Suprapubic skin (tissue), 3 donors: ENCODE measurements at regions not wholly inside any gene's neighbourhood (a gene's known extent, or its start where the extent isn't known, plus 50 kb on each side); places are given as distances from the start of the nearest gene placed in this dataset.

Experiments
- EP300 ChIP-seq: sonication (generic); formaldehyde crosslinking; IDR thresholded peaks from one replicate; pipeline ENCODE4 v1.6.1; 2017; ENCODE audit warnings: antibody characterized with exemption
- POLR2A ChIP-seq, 2 donors: fragments of 450-650 bp; IDR thresholded peaks; one replicate each; pipeline ENCODE4 v1.6.1; 2017; ENCODE audit warnings: antibody characterized with exemption in 2 of 2, mild to moderate bottlenecking in 2 of 2, moderate library complexity in 2 of 2
- TF ChIP-seq, protein P1 (sequence below), 2 donors: fragments of 200-600 bp in 1 of 2; fragments of 450-650 bp in 1 of 2; sonication (generic) in 1 of 2; IDR thresholded peaks; one replicate each; pipeline ENCODE4 v1.5.1; 2016 to 2019; ENCODE audit warnings: antibody characterized with exemption in 2 of 2, mild to moderate bottlenecking in 1 of 2, moderate library complexity in 1 of 2

DNA sequence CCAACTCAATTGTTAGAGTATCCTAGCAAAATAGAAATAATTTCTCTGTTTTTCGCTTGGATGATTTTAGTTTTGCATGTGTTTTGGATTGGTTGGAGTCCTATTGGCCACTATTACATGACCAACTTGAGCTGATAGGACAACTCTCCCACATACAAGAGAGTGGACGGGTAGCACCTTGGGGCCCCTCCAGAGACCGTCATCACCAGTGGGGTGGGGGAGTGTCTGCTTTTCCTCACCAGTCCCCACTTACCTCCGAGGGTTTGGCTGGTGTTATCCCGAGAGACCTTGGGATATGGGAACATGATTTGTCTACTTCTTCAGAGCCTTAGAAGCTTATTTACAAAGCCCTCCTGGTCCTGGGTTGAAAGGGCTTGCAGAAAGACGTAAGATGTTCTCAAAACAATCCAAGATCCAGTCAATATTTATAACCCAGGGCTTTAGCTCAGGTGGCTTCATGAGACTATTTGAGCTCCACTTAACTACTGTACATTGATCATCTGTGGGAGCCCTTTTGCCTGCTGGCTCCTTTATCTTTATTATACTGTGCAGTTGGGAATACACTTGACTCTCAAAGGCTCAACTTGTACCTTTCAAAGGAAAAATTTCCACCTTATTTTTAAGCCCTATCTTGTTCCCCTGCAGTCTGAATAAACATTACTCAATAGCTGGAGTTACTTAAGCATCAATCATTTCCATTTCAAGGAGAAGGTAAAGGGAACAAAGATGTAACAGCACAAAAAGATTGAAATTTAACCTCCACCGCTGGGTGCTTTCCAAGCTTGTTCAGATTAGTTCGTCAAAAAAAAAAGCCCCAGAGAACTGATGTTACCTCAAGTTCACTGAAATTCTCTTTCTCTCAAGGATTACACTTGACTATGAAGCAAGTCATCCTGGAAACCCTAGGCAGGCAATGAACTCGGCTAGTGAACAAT, 119.7 kb downstream of the WDR11 start:
- TF ChIP-seq POLR2A (IDR thresholded peaks at IDR 0.05) (no peak), EP300 (no peak)
- TF ChIP-seq, protein P1, sequence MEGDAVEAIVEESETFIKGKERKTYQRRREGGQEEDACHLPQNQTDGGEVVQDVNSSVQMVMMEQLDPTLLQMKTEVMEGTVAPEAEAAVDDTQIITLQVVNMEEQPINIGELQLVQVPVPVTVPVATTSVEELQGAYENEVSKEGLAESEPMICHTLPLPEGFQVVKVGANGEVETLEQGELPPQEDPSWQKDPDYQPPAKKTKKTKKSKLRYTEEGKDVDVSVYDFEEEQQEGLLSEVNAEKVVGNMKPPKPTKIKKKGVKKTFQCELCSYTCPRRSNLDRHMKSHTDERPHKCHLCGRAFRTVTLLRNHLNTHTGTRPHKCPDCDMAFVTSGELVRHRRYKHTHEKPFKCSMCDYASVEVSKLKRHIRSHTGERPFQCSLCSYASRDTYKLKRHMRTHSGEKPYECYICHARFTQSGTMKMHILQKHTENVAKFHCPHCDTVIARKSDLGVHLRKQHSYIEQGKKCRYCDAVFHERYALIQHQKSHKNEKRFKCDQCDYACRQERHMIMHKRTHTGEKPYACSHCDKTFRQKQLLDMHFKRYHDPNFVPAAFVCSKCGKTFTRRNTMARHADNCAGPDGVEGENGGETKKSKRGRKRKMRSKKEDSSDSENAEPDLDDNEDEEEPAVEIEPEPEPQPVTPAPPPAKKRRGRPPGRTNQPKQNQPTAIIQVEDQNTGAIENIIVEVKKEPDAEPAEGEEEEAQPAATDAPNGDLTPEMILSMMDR (IDR thresholded peaks at IDR 0.05): no peak
